ENCODE measurements at regions not wholly inside any gene's neighbourhood (a gene's known extent, or its start where the extent isn't known, plus 50 kb on each side); places are given as distances from the start of the nearest gene placed in this dataset.

DNA sequence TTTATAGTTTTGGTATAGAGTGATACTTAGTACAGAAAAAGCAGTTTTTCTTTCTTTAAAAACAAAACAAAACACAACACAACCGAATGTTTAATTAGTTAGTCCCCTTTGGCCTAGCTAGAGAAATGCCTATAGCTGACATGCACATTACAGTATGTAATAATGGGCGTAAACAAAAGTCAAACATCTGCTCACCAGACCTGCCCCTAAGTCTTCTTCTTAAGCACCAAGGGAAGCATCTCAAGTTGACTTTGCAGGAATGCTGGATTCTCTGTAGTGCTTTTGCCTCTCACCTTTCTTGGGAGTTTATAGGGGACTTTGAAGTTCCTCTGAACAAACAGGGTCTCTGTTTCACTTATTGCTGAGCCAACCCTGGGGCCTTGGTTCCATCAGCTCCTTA, 143.7 kb downstream of the TM2D1 start:
- no peak for TF ChIP-seq EZH2 (IDR thresholded peaks at IDR 0.05; ENCODE audit: borderline replicate concordance, low read depth, low read length, severe bottlenecking)
- TF ChIP-seq, protein P1, sequence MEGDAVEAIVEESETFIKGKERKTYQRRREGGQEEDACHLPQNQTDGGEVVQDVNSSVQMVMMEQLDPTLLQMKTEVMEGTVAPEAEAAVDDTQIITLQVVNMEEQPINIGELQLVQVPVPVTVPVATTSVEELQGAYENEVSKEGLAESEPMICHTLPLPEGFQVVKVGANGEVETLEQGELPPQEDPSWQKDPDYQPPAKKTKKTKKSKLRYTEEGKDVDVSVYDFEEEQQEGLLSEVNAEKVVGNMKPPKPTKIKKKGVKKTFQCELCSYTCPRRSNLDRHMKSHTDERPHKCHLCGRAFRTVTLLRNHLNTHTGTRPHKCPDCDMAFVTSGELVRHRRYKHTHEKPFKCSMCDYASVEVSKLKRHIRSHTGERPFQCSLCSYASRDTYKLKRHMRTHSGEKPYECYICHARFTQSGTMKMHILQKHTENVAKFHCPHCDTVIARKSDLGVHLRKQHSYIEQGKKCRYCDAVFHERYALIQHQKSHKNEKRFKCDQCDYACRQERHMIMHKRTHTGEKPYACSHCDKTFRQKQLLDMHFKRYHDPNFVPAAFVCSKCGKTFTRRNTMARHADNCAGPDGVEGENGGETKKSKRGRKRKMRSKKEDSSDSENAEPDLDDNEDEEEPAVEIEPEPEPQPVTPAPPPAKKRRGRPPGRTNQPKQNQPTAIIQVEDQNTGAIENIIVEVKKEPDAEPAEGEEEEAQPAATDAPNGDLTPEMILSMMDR (IDR thresholded peaks at IDR 0.05; ENCODE audit: borderline replicate concordance, extremely low read depth, low read length, poor library complexity, severe bottlenecking): no peak

All from DND-41 (cell line).